HG02981 (cell line): ENCODE measurements at regions not wholly inside any gene's neighbourhood (a gene's known extent, or its start where the extent isn't known, plus 50 kb on each side); places are given as distances from the start of the nearest gene placed in this dataset.
"Not testable (repeated sequence)": the region's sequence is repeated elsewhere in the genome, so short reads cannot be mapped to it uniquely, and the experiment has no call there.

Experiments
- ATAC-seq: cut with Tn5 transposase; IDR thresholded peaks from one replicate; pipeline ENCODE4 v1.9.1; 2021; ENCODE audit warnings: mild to moderate bottlenecking, moderate library complexity; ENCODE audit not compliant: unreplicated experiment

GRCh38 chr2:84057917-84058560, 401.0 kb downstream of the SUCLG1 start:
- no peak for ATAC-seq

GRCh38 chr2:84055816-84056215, 403.3 kb downstream of the SUCLG1 start:
- ATAC-seq: no peak

- ATAC-seq: not testable (repeated sequence)
Measured at GRCh38 chr2:84054577-84054976, 404.5 kb downstream of the SUCLG1 start.

- no peak for ATAC-seq
Measured at GRCh38 chr2:84052913-84053312, 406.2 kb downstream of the SUCLG1 start.

GRCh38 chr2:84052043-84052442, 407.0 kb downstream of the SUCLG1 start:
- ATAC-seq: no peak

- ATAC-seq: no peak
Measured at GRCh38 chr2:84048964-84049363, 410.1 kb downstream of the SUCLG1 start.

- no peak for ATAC-seq
Measured at GRCh38 chr2:84041506-84041905, 417.6 kb downstream of the SUCLG1 start.

GRCh38 chr2:84040281-84040680, 418.8 kb downstream of the SUCLG1 start:
- ATAC-seq: no peak

- ATAC-seq: no peak
Measured at GRCh38 chr2:84038866-84039265, 420.2 kb downstream of the SUCLG1 start.

- no peak for ATAC-seq
Measured at GRCh38 chr2:84033347-84033974, 425.6 kb downstream of the SUCLG1 start.

GRCh38 chr2:84031312-84032050, 427.6 kb downstream of the SUCLG1 start:
- no peak for ATAC-seq

- no peak for ATAC-seq
Measured at GRCh38 chr2:84029903-84030575, 429.0 kb downstream of the SUCLG1 start.

- no peak for ATAC-seq
Measured at GRCh38 chr2:84026818-84027217, 432.3 kb downstream of the SUCLG1 start.

- ATAC-seq: no peak
Measured at GRCh38 chr2:84022810-84023431, 436.2 kb downstream of the SUCLG1 start.

- no peak for ATAC-seq
Measured at GRCh38 chr2:84017010-84017409, 442.1 kb downstream of the SUCLG1 start.

- no peak for ATAC-seq
Measured at GRCh38 chr2:84016183-84016582, 442.9 kb downstream of the SUCLG1 start.

GRCh38 chr2:83997889-83998288, 461.2 kb downstream of the SUCLG1 start:
- no peak for ATAC-seq

GRCh38 chr2:83994633-83995179, 464.4 kb downstream of the SUCLG1 start:
- ATAC-seq: no peak

GRCh38 chr2:83993873-83994632, 465.0 kb downstream of the SUCLG1 start:
- no peak for ATAC-seq

GRCh38 chr2:83991992-83992391, 467.1 kb downstream of the SUCLG1 start:
- ATAC-seq: no peak
